HL-60 (cell line): ENCODE measurements at regions not wholly inside any gene's neighbourhood (a gene's known extent, or its start where the extent isn't known, plus 50 kb on each side); places are given as distances from the start of the nearest gene placed in this dataset.

Source experiments
- POLR2AphosphoS5 ChIP-seq: IDR thresholded peaks from 2 replicates; pipeline ENCODE4 v1.6.1; 2012; ENCODE audit warnings: low read depth
- TF ChIP-seq, protein P1 (sequence below): IDR thresholded peaks from 2 replicates; pipeline ENCODE4 v1.6.1; 2012; ENCODE audit warnings: low read depth; ENCODE audit not compliant: insufficient replicate concordance

- no peak for TF ChIP-seq POLR2AphosphoS5
- TF ChIP-seq, protein P1, sequence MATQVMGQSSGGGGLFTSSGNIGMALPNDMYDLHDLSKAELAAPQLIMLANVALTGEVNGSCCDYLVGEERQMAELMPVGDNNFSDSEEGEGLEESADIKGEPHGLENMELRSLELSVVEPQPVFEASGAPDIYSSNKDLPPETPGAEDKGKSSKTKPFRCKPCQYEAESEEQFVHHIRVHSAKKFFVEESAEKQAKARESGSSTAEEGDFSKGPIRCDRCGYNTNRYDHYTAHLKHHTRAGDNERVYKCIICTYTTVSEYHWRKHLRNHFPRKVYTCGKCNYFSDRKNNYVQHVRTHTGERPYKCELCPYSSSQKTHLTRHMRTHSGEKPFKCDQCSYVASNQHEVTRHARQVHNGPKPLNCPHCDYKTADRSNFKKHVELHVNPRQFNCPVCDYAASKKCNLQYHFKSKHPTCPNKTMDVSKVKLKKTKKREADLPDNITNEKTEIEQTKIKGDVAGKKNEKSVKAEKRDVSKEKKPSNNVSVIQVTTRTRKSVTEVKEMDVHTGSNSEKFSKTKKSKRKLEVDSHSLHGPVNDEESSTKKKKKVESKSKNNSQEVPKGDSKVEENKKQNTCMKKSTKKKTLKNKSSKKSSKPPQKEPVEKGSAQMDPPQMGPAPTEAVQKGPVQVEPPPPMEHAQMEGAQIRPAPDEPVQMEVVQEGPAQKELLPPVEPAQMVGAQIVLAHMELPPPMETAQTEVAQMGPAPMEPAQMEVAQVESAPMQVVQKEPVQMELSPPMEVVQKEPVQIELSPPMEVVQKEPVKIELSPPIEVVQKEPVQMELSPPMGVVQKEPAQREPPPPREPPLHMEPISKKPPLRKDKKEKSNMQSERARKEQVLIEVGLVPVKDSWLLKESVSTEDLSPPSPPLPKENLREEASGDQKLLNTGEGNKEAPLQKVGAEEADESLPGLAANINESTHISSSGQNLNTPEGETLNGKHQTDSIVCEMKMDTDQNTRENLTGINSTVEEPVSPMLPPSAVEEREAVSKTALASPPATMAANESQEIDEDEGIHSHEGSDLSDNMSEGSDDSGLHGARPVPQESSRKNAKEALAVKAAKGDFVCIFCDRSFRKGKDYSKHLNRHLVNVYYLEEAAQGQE = no peak
Observed at GRCh38 chr10:28880683-28880950, 203.3 kb downstream of the BAMBI start.
